ENCODE measurements at regions not wholly inside any gene's neighbourhood (a gene's known extent, or its start where the extent isn't known, plus 50 kb on each side); places are given as distances from the start of the nearest gene placed in this dataset.

DNA sequence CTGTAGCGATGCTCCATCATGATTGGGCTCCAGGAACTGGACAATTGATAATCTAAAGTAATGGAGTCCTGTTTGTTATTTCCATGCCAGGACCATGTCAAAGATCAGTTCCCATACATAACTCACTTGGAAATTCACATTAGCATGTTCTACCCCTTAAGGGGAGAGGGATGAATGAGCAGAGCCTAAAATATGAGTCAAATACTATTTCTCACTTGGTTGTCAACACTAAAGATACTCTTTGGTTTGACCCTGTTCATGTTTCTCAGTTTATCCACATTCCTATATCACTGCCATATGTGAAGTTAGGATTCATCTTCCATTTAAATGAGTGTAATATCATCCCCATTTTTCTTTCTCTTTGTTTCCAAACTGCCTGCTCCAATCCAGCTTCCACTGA lies 321.6 kb upstream of the PAPPA start:
- TF ChIP-seq POLR2A (IDR thresholded peaks at IDR 0.05) = no peak
- no peak for TF ChIP-seq POLR2AphosphoS5 (IDR thresholded peaks at IDR 0.05)
